HepG2 (cell line): ENCODE measurements at regions not wholly inside any gene's neighbourhood (a gene's known extent, or its start where the extent isn't known, plus 50 kb on each side); places are given as distances from the start of the nearest gene placed in this dataset.

Experiments
- ATAC-seq: fragments of 200-7000 bp; cut with Tn5 transposase; 3 replicates; pipeline ENCODE4 v1.9.1; 2020; ENCODE audit warnings: mild to moderate bottlenecking, moderate library complexity
- BruUV-seq: library from RNA; stranded (reverse); fragments of 400-500 nt; replicated peaks from 2 replicates; lab custom pipeline; 2021; lab: Mats Ljungman, UMichigan
- CTCF ChIA-PET: fragments of 300-600 bp; formaldehyde crosslinking; extraction: SDS; loops from one replicate; lab custom pipeline; 2021; ENCODE audit warnings: low total read pairs, inconsistent platforms, low intra/inter-chr PET ratio; lab: Yijun Ruan, JAX
- POLR2A ChIA-PET: fragments of 350-600 bp; sonication (Branson Sonifier 250); formaldehyde crosslinking; loops from one replicate; lab custom pipeline; 2020; ENCODE audit warnings: antibody characterized with exemption, inconsistent platforms; lab: Yijun Ruan, JAX
- DNase-seq: peaks from one replicate; pipeline ENCODE4 v3.0.0-alpha.2; 2015; ENCODE audit warnings: low spot score
- FAIRE-seq: peaks from 3 replicates; lab custom pipeline; 2011; peaks lifted over from hg19 to GRCh38; lab: Jason Lieb, UNC
- H2AFZ ChIP-seq: one replicate; pipeline ENCODE4 v1.6.1; 2011; ENCODE audit warnings: low read length, inconsistent platforms
- H3K27ac ChIP-seq: fragments of 300-600 bp; 3 replicates; pipeline ENCODE4 v1.8.0; 2011; ENCODE audit warnings: mixed run types, mild to moderate bottlenecking, mixed read lengths, low read length, inconsistent platforms; ENCODE audit not compliant: insufficient read depth; ENCODE audit errors: extremely low read length
- H3K27me3 ChIP-seq, 2 experiments: fragments of 200-600 bp in 1 of 2; 2 replicates in 1 of 2; 3 replicates in 1 of 2; pipeline versions ENCODE4 v1.6.0 to v1.8.0; 2011; ENCODE audit warnings: low read length in 2 of 2, mild to moderate bottlenecking in 2 of 2, moderate library complexity in 2 of 2, inconsistent platforms in 1 of 2; ENCODE audit not compliant: insufficient read depth in 2 of 2, control insufficient read depth in 1 of 2
- H3K36me3 ChIP-seq, 2 experiments: fragments of 200-600 bp in 1 of 2; replicated peaks in 1 of 2; 2 replicates in 1 of 2; 3 replicates in 1 of 2; pipeline versions ENCODE4 v1.5.1 to v1.8.0; 2011; ENCODE audit warnings: low read length in 2 of 2, inconsistent platforms in 1 of 2; ENCODE audit not compliant: insufficient read depth in 2 of 2, control insufficient read depth in 1 of 2
- H3K4me1 ChIP-seq: 2 replicates; pipeline ENCODE4 v1.5.1; 2012; ENCODE audit warnings: low read length, inconsistent platforms; ENCODE audit not compliant: insufficient read depth
- H3K4me2 ChIP-seq: 2 replicates; pipeline ENCODE4 v1.6.0; 2011; ENCODE audit warnings: low read depth, low read length, inconsistent platforms
- H3K4me3 ChIP-seq, 3 experiments: fragments of 200-600 bp in 1 of 3; sonication (generic), shearing (Covaris generic) in 1 of 3; replicated peaks in 1 of 3; 2 replicates each; pipeline ENCODE4 v1.5.1; 2011 to 2016; ENCODE audit warnings: low read length in 3 of 3, inconsistent platforms in 2 of 3, low read depth in 2 of 3, mild to moderate bottlenecking in 2 of 3, control low read depth in 1 of 3, mixed read lengths in 1 of 3; ENCODE audit not compliant: insufficient read depth in 1 of 3
- H3K79me2 ChIP-seq: one replicate; pipeline ENCODE4 v1.6.1; 2011; ENCODE audit warnings: low read length, inconsistent platforms; ENCODE audit not compliant: insufficient read depth
- H3K9ac ChIP-seq: 2 replicates; pipeline ENCODE4 v1.6.0; 2011; ENCODE audit warnings: mild to moderate bottlenecking, low read depth, low read length, inconsistent platforms; ENCODE audit not compliant: insufficient read depth
- H3K9me3 ChIP-seq: 2 replicates; pipeline ENCODE4 v1.5.1; 2012; ENCODE audit warnings: mild to moderate bottlenecking, low read length
- H4K20me1 ChIP-seq: 2 replicates; pipeline ENCODE4 v1.6.0; 2011; ENCODE audit warnings: inconsistent platforms, mild to moderate bottlenecking, low read length, moderate library complexity; ENCODE audit not compliant: insufficient read depth
- MAFK ChIP-seq, 2 experiments: IDR thresholded peaks in 1 of 2; conservative IDR thresholded peaks in 1 of 2; 2 replicates each; pipeline ENCODE4 v1.6.1; 2011; ENCODE audit warnings: improper control_type of control experiment in 2 of 2, low read length in 2 of 2
- SMAD9 ChIP-seq: sonication (generic); formaldehyde crosslinking; IDR thresholded peaks from 2 replicates; pipeline ENCODE4 v1.5.1; 2020; ENCODE audit warnings: mild to moderate bottlenecking, missing genetic modification reagents
- YY1 ChIP-seq: IDR thresholded peaks from 2 replicates; pipeline ENCODE4 v1.6.1; 2011; ENCODE audit warnings: low read length, low read depth, moderate library complexity, mild to moderate bottlenecking; ENCODE audit not compliant: insufficient read depth, insufficient replicate concordance
- ZNF274 ChIP-seq: sonication (generic); formaldehyde crosslinking; IDR thresholded peaks from 2 replicates; pipeline ENCODE4 v1.5.1; 2020; ENCODE audit warnings: mild to moderate bottlenecking, missing genetic modification reagents
- WGBS: methylation state at CpG from one replicate; pipeline ENCODE4 v1.1.6; 2017; ENCODE audit warnings: low lambda C conversion rate; 5-methylcytosine and 5-hydroxymethylcytosine counted together
- in situ Hi-C: cut with HindIII; loops from 2 replicates; pipeline ENCODE4 v1.10.0; 2017; ENCODE audit warnings: low pct_unique_long_range_greater_than_20kb; ENCODE audit not compliant: extremely low pct_ligation_motif_present
- intact Hi-C: fragments of 100-400 bp; cut with micrococcal nuclease; formaldehyde crosslinking; loops from one replicate; pipeline ENCODE4 v1.10.0; 2022; ENCODE audit not compliant: unreplicated experiment
- TF ChIP-seq, protein P1 (sequence below): sonication (generic); formaldehyde crosslinking; IDR thresholded peaks from 2 replicates; pipeline ENCODE4 v1.4.0; 2020; ENCODE audit warnings: missing genetic modification reagents, mild to moderate bottlenecking, borderline replicate concordance
- TF ChIP-seq, protein P2 (sequence below): sonication (generic); formaldehyde crosslinking; IDR thresholded peaks from 2 replicates; pipeline ENCODE4 v1.5.0; 2020; ENCODE audit warnings: missing genetic modification reagents

DNA sequence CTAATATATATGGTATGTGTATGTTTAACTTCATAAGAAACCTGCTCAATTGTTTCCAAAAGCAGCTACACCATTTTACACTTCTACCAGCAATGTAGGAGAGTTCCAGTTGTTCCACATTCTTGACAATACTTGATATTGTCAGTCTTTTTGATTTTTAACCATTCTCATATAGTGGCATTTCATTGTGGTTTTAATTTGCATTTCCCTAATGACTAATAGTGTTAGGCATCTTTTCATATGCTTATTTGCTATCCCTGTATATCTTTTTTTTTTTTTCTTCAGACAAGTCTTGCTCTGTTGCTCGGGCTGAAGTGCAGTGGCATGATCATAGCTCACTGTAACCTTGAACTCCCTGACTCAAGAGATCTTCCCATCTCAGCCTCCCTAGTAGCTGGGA lies 58.2 kb upstream of the TRIM2 start:
- in situ Hi-C loops: no loop called here
- CTCF ChIA-PET: no interaction called here

More for the DNA sequence above, 58.2 kb upstream of the TRIM2 start:
- 0 out of 5 replicates have a peak, but pooled peaks cover 0 to 2% of the 10 kb centered on the region in 2 experiments for H3K27me3 ChIP-seq
- H3K79me2 ChIP-seq: no peaks in the 10 kb centered on the region
- TF ChIP-seq, protein P1, sequence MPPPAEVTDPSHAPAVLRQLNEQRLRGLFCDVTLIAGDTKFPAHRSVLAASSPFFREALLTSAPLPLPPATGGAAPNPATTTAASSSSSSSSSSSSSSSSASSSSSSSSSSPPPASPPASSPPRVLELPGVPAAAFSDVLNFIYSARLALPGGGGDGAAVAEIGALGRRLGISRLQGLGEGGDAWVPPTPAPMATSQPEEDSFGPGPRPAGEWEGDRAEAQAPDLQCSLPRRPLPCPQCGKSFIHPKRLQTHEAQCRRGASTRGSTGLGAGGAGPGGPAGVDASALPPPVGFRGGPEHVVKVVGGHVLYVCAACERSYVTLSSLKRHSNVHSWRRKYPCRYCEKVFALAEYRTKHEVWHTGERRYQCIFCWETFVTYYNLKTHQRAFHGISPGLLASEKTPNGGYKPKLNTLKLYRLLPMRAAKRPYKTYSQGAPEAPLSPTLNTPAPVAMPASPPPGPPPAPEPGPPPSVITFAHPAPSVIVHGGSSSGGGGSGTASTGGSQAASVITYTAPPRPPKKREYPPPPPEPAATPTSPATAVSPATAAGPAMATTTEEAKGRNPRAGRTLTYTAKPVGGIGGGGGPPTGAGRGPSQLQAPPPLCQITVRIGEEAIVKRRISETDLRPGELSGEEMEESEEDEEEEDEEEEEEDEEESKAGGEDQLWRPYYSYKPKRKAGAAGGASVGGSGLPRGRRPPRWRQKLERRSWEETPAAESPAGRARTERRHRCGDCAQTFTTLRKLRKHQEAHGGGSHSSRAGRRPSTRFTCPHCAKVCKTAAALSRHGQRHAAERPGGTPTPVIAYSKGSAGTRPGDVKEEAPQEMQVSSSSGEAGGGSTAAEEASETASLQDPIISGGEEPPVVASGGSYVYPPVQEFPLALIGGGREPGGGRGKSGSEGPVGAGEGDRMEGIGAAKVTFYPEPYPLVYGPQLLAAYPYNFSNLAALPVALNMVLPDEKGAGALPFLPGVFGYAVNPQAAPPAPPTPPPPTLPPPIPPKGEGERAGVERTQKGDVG (CRISPR knock-in tag): no peak
- TF ChIP-seq ZNF274 (no peak), YY1 (no peak), SMAD9 (CRISPR knock-in tag) (no peak), MAFK (conservative IDR thresholded peaks at IDR 0.05 in 1 of 2, IDR thresholded peaks at IDR 0.05 in 1 of 2; ENCODE audit: low read length in 2 of 2) (no peak)
- TF ChIP-seq, protein P2, sequence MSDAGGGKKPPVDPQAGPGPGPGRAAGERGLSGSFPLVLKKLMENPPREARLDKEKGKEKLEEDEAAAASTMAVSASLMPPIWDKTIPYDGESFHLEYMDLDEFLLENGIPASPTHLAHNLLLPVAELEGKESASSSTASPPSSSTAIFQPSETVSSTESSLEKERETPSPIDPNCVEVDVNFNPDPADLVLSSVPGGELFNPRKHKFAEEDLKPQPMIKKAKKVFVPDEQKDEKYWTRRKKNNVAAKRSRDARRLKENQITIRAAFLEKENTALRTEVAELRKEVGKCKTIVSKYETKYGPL (CRISPR knock-in tag): no peak
- POLR2A ChIA-PET: no interaction called here
- no TSS peak for BruUV-seq
- H3K9ac ChIP-seq: no peak overlapping the region
- no peak overlapping the region for H3K4me2 ChIP-seq
- no peak overlapping the region for H3K27ac ChIP-seq
- FAIRE-seq (no peak), DNase-seq (no peak), ATAC-seq (no peak)
- WGBS: 3% methylated on average over 1 of the region's 1 CpG
- no peak overlapping the region for H3K4me3 ChIP-seq
- no peaks in the 10 kb centered on the region for H4K20me1 ChIP-seq
- H3K9me3 ChIP-seq: no peaks in the 10 kb centered on the region
- H3K36me3 ChIP-seq: no peaks in the 10 kb centered on the region
- H2AFZ ChIP-seq: no peak overlapping the region
- intact Hi-C loops: no loop called here
- H3K4me1 ChIP-seq: peaks cover 14% of the 10 kb centered on the region
